HepG2 (cell line): ENCODE measurements at regions not wholly inside any gene's neighbourhood (a gene's known extent, or its start where the extent isn't known, plus 50 kb on each side); places are given as distances from the start of the nearest gene placed in this dataset.

ENCODE experiments used
- EP300 ChIP-seq, 3 experiments: sonication (generic) in 1 of 3; formaldehyde crosslinking in 1 of 3; IDR thresholded peaks; 2 replicates each; pipeline versions ENCODE4 v1.5.1 to v1.6.1; 2011 to 2020; ENCODE audit warnings: low read depth in 2 of 3, low read length in 2 of 3, borderline replicate concordance in 1 of 3, improper control_type of control experiment in 1 of 3, mild to moderate bottlenecking in 1 of 3, missing genetic modification reagents in 1 of 3, moderate library complexity in 1 of 3
- FOXA1 ChIP-seq, 2 experiments: fragments of 450-650 bp in 1 of 2; sonication (generic) in 1 of 2; formaldehyde crosslinking in 1 of 2; IDR thresholded peaks; 2 replicates each; pipeline versions ENCODE4 v1.4.0 to v1.6.1; 2016 to 2020; ENCODE audit warnings: missing genetic modification reagents in 1 of 2
- ZNF24 ChIP-seq: fragments of 450-650 bp; IDR thresholded peaks from 2 replicates; pipeline ENCODE4 v1.6.1; 2017; ENCODE audit warnings: antibody characterized with exemption, mild to moderate bottlenecking
- ZNF883 ChIP-seq: sonication (generic); formaldehyde crosslinking; IDR thresholded peaks from 2 replicates; pipeline ENCODE4 v1.5.1; 2020; ENCODE audit warnings: mild to moderate bottlenecking, missing genetic modification reagents; ENCODE audit errors: not compliant biosample characterization
- TF ChIP-seq, protein P1 (sequence below): sonication (generic); formaldehyde crosslinking; IDR thresholded peaks from 2 replicates; pipeline ENCODE4 v1.5.0; 2020; ENCODE audit warnings: mild to moderate bottlenecking, missing genetic modification reagents, moderate library complexity
- TF ChIP-seq, protein P2 (sequence below): sonication (generic); formaldehyde crosslinking; IDR thresholded peaks from 2 replicates; pipeline ENCODE4 v1.9.0; 2022; ENCODE audit warnings: missing genetic modification reagents, mild to moderate bottlenecking, borderline replicate concordance

DNA sequence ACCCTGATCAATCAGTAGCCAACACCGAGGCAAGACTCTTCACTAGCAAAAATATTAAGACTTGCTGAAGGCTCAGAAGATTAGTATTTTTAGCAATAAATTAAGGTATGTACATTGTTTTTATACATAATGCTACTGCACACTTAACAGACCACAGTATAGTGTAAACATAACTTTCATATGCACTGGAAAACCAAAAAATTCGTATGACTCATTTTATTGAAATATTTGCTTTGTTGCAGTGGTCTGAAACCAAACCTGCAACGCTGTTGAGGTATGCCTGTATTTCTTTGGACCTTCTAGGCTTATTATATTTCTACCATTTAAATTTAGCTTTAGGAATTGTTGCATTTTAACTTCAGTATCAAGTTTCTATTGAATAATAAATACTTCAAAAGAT lies 65.8 kb upstream of the BCL9 start:
- TF ChIP-seq ZNF883 (no peak), ZNF24 (no peak), EP300 (IDR thresholded peaks at IDR 0.05; ENCODE audit: low read depth in 2 of 2, low read length in 2 of 2) (no peak), EP300 (CRISPR knock-in tag; IDR thresholded peaks at IDR 0.05; ENCODE audit: borderline replicate concordance) (no peak), FOXA1 (IDR thresholded peaks at IDR 0.05) (no peak), FOXA1 (CRISPR knock-in tag; IDR thresholded peaks at IDR 0.05) (no peak)
- TF ChIP-seq, protein P1, sequence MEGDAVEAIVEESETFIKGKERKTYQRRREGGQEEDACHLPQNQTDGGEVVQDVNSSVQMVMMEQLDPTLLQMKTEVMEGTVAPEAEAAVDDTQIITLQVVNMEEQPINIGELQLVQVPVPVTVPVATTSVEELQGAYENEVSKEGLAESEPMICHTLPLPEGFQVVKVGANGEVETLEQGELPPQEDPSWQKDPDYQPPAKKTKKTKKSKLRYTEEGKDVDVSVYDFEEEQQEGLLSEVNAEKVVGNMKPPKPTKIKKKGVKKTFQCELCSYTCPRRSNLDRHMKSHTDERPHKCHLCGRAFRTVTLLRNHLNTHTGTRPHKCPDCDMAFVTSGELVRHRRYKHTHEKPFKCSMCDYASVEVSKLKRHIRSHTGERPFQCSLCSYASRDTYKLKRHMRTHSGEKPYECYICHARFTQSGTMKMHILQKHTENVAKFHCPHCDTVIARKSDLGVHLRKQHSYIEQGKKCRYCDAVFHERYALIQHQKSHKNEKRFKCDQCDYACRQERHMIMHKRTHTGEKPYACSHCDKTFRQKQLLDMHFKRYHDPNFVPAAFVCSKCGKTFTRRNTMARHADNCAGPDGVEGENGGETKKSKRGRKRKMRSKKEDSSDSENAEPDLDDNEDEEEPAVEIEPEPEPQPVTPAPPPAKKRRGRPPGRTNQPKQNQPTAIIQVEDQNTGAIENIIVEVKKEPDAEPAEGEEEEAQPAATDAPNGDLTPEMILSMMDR: no peak
- TF ChIP-seq, protein P2, sequence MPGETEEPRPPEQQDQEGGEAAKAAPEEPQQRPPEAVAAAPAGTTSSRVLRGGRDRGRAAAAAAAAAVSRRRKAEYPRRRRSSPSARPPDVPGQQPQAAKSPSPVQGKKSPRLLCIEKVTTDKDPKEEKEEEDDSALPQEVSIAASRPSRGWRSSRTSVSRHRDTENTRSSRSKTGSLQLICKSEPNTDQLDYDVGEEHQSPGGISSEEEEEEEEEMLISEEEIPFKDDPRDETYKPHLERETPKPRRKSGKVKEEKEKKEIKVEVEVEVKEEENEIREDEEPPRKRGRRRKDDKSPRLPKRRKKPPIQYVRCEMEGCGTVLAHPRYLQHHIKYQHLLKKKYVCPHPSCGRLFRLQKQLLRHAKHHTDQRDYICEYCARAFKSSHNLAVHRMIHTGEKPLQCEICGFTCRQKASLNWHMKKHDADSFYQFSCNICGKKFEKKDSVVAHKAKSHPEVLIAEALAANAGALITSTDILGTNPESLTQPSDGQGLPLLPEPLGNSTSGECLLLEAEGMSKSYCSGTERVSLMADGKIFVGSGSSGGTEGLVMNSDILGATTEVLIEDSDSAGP (CRISPR knock-in tag): no peak
